ENCODE measurements at regions not wholly inside any gene's neighbourhood (a gene's known extent, or its start where the extent isn't known, plus 50 kb on each side); places are given as distances from the start of the nearest gene placed in this dataset.

DNA sequence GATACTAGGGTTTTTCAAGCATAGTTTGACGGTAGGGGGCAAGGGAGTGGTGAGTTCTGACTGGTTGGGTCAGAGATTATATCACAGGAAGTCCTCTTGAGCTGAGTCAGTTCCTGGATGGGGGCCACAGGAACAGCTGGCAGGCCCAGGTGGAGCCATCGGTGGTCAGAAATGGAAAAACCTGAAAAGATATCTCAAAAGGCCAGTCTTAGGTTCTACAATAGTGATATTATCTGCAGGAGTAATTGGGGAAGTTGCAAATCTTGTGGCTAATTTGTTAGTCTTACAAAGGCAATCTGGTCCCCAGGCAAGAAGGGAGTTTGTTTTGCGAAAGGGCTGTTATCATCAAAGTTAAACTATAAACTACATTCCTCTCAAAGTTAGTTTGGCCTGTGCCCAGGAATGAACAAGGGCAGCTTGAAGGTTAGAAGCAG is 159.3 kb downstream of the PTCHD1 start:
- H3K4me3 ChIP-seq (ENCODE audit: low read depth, low read length) = no peak overlapping the region
- TF ChIP-seq CTCF (conservative IDR thresholded peaks at IDR 0.05; ENCODE audit: low read depth, low read length) = no peak
- no peak for DNase-seq (ENCODE audit: low read depth)

GRCh38 chrX:23494741-23495140 is 160.1 kb downstream of the PTCHD1 start:
- TF ChIP-seq CTCF (conservative IDR thresholded peaks at IDR 0.05; ENCODE audit: low read depth, low read length) = no peak
- H3K4me3 ChIP-seq (ENCODE audit: low read depth, low read length) = no peak overlapping the region
- DNase-seq (ENCODE audit: low read depth) = no peak

DNA sequence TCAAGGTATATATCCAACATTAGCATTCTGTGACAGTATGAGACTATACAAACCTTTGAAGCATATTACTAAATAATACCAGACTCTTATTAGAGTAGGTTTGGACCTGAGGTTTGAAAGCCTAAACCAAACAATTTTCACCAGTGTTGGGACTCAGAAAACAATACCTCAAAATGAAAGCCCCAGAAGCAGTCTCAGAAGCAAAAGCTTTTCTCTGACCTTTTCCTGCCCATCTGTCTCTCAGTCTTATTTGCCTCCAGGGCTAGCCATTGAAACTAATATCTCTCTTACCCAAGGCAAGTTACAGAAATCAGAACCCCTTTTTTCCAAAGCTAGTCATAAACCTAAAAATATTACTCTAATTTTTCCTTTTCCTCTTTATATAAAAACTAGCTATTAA is 163.3 kb downstream of the PTCHD1 start:
- no peak for TF ChIP-seq CTCF (conservative IDR thresholded peaks at IDR 0.05; ENCODE audit: low read depth, low read length)
- no peak overlapping the region for H3K4me3 ChIP-seq (ENCODE audit: low read depth, low read length)
- DNase-seq (ENCODE audit: low read depth) = no peak

DNA sequence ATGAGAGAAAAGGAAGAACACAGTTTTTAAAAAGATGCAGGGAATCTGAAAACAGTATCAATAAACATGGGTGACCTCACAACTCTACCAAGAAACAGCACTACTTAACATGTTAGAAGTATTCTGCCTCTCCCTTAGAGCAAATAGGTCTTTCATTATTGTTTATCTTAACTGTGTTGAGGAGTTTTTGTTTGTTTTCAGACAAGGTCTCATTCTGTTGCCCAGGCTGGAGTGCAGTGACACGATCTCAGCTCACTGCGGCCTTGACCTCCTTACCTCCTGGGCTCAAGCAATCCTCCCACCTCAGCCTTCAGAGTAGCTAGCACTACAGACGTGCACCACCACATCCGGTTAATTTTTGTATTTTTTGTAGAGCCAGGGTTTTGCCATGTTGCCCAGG is 165.3 kb upstream of the PRDX4 start:
- no peak for TF ChIP-seq CTCF (conservative IDR thresholded peaks at IDR 0.05; ENCODE audit: low read depth, low read length)
- DNase-seq (ENCODE audit: low read depth) = no peak
- no peak overlapping the region for H3K4me3 ChIP-seq (ENCODE audit: low read depth, low read length)

DNA sequence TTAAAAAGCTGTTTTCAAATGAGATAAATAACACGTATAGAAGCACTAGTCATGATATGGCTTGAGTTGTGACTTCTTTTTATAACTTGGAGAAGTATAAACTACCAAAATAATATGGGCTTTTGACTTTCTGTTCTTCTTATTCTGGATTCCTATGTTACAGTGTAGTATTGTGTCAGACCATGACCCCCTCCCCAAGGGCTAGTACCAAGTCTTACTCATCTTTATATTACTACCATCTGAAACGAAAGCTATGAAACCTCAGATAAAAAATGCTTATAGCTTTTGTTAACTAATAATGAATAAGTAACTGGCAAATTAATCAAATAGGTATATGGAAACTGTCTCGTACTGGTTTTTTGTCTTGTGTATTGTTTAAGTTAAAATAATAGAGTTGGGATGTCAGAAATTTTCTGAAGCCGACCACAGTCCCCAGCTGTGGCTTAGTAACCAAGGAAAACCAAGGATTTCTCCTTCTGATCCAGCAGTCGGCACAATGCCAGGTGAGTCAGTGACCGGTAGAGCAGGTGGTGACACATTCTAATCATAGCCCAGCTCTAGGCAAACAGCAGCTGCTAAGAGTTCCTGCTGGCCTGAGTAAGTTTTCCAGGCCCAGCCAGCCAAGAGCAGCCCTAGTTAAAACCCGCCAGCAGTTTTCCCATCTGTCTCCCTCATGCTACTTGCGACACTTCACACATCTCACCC is 163.3 kb upstream of the PRDX4 start:
- TF ChIP-seq CTCF (conservative IDR thresholded peaks at IDR 0.05; ENCODE audit: low read depth, low read length) = no peak

GRCh38 chrX:23504540-23504884 is 162.8 kb upstream of the PRDX4 start:
- no peak for TF ChIP-seq CTCF (conservative IDR thresholded peaks at IDR 0.05; ENCODE audit: low read depth, low read length)
- H3K4me3 ChIP-seq (ENCODE audit: low read depth, low read length) = no peak overlapping the region
- DNase-seq (ENCODE audit: low read depth) = no peak

More for the DNA sequence above, 163.3 kb upstream of the PRDX4 start:
- H3K4me3 ChIP-seq (ENCODE audit: low read depth, low read length) = no peak overlapping the region
- peak; percentile 52 for DNase-seq (ENCODE audit: low read depth)

DNA sequence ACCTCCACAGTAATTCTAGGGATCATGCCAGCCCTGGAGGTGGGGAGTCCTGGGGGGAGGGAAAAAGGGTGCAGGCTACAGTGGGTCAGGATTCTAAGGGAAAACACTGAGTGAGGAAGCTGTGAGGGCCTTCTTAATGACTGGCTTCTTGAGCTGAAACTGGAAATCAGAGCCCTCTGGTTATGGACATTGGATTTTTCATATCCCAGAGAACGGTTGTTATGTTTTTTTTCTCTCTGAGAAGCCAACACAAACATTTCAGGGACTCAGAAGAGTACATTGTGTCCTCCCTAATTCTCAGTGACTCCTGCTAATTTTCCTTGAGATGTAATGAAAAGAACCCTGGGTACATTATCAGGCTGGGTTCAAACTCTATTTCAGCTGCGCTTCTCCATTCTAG is 162.4 kb upstream of the PRDX4 start:
- no peak for TF ChIP-seq CTCF (conservative IDR thresholded peaks at IDR 0.05; ENCODE audit: low read depth, low read length)
- DNase-seq (ENCODE audit: low read depth) = no peak

More for the DNA sequence above, 162.4 kb upstream of the PRDX4 start:
- no peak overlapping the region for H3K4me3 ChIP-seq (ENCODE audit: low read depth, low read length)

Measured in epithelial cell of proximal tubule (primary cell).